ENCODE measurements at regions not wholly inside any gene's neighbourhood (a gene's known extent, or its start where the extent isn't known, plus 50 kb on each side); places are given as distances from the start of the nearest gene placed in this dataset.

DNA sequence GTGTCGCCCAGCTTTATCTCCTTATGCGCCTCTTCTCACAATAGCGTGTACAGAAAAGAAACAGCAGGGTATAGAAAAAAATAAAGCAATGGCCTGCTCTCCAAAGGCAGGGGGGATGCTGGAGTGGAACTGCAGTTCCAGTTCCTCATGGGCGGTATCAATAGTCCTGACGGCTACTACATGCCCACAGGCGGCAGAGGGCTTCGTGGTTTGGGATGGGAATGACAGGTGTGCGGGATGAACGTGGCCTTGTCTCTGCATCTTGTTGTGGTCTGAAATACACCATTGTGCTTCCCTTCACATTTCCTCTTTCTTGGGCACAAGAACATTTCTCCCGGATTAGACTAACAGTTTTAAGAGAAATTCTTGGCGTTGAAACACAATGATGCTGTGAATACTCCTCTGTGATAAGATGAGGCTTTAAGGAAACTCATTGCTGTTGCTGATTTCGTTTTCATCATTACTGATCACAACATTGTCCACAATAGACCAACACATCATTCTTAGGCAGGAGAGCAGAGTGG, 124.1 kb upstream of the IGFBP7 start (continued):
- TF ChIP-seq, protein P1, sequence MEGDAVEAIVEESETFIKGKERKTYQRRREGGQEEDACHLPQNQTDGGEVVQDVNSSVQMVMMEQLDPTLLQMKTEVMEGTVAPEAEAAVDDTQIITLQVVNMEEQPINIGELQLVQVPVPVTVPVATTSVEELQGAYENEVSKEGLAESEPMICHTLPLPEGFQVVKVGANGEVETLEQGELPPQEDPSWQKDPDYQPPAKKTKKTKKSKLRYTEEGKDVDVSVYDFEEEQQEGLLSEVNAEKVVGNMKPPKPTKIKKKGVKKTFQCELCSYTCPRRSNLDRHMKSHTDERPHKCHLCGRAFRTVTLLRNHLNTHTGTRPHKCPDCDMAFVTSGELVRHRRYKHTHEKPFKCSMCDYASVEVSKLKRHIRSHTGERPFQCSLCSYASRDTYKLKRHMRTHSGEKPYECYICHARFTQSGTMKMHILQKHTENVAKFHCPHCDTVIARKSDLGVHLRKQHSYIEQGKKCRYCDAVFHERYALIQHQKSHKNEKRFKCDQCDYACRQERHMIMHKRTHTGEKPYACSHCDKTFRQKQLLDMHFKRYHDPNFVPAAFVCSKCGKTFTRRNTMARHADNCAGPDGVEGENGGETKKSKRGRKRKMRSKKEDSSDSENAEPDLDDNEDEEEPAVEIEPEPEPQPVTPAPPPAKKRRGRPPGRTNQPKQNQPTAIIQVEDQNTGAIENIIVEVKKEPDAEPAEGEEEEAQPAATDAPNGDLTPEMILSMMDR (IDR thresholded peaks at IDR 0.05), result no peak

GRCh38 chr4:57233386-57233785, 123.2 kb upstream of the IGFBP7 start:
- peak; percentile 9 for DNase-seq
- ChIA-PET POLR2A (no interaction called here), CTCF (no interaction called here)
- no peak overlapping the region for H3K4me3 ChIP-seq (ENCODE audit: low read depth in 2 of 2, low read length in 1 of 2)
- no peaks in the 10 kb centered on the region for H3F3A ChIP-seq (replicated peaks; ENCODE audit: insufficient read depth)
- no peaks in the 10 kb centered on the region for H3K36me3 ChIP-seq (replicated peaks in 1 of 2; ENCODE audit: control insufficient read depth in 1 of 2, insufficient read depth in 2 of 2, low read length in 1 of 2)
- H3K27me3 ChIP-seq (ENCODE audit: insufficient read depth), result no peaks in the 10 kb centered on the region
- TF ChIP-seq MXI1 (IDR thresholded peaks at IDR 0.05; ENCODE audit: low read depth, low read length) (no peak), ZBTB33 (IDR thresholded peaks at IDR 0.05; ENCODE audit: borderline replicate concordance, low read depth) (no peak), YY1 (IDR thresholded peaks at IDR 0.05; ENCODE audit: low read depth) (no peak), TAF1 (IDR thresholded peaks at IDR 0.05; ENCODE audit: borderline replicate concordance, low read depth, low read length) (no peak), PBX3 (IDR thresholded peaks at IDR 0.05) (no peak), SIN3A (IDR thresholded peaks at IDR 0.05; ENCODE audit: borderline replicate concordance, low read depth, low read length) (no peak), SMC3 (IDR thresholded peaks at IDR 0.05; ENCODE audit: low read depth, low read length) (no peak), EP300 (IDR thresholded peaks at IDR 0.05; ENCODE audit: borderline replicate concordance in 1 of 2, low read depth in 1 of 2, low read length in 1 of 2) (no peak), NRF1 (IDR thresholded peaks at IDR 0.05; ENCODE audit: low read depth, low read length) (no peak)
- TF ChIP-seq, protein P1 (IDR thresholded peaks at IDR 0.05), result no peak
- TF ChIP-seq, protein P2, sequence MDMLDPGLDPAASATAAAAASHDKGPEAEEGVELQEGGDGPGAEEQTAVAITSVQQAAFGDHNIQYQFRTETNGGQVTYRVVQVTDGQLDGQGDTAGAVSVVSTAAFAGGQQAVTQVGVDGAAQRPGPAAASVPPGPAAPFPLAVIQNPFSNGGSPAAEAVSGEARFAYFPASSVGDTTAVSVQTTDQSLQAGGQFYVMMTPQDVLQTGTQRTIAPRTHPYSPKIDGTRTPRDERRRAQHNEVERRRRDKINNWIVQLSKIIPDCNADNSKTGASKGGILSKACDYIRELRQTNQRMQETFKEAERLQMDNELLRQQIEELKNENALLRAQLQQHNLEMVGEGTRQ (IDR thresholded peaks at IDR 0.05; ENCODE audit: borderline replicate concordance, low read depth, low read length), result no peak
- no peaks in the 10 kb centered on the region for H4K20me1 ChIP-seq (ENCODE audit: insufficient read depth)
- H3K9me3 ChIP-seq, result no peaks in the 10 kb centered on the region
- no peaks in the 10 kb centered on the region for H3K9me2 ChIP-seq
- no peaks in the 10 kb centered on the region for H3K79me2 ChIP-seq (ENCODE audit: insufficient read depth)
- WGBS (ENCODE audit: low lambda C conversion rate), result 17% methylated on average over 4 of the region's 4 CpGs
- no peak overlapping the region for H3K9ac ChIP-seq
- peak overlapping the region; percentile 48 for H3K4me2 ChIP-seq
- peak overlapping the region in 1 of 2 experiments; percentile 34; a peak in 1 of 4 replicates for H3K27ac ChIP-seq (ENCODE audit: low read depth in 2 of 2, low read length in 1 of 2)
- H3K4me1 ChIP-seq (ENCODE audit: control insufficient read depth in 1 of 2, insufficient read depth in 2 of 2, low read depth in 1 of 2, low read length in 1 of 2), result peaks cover 0 to 3% of the 10 kb centered on the region in 2 experiments; a peak in 1 of 4 replicates
- 0 out of 2 replicates have a peak overlapping the region, but pooled peaks have one; percentile 49 for H2AFZ ChIP-seq (ENCODE audit: low read depth)

All from SK-N-SH (cell line).